ENCODE measurements at regions not wholly inside any gene's neighbourhood (a gene's known extent, or its start where the extent isn't known, plus 50 kb on each side); places are given as distances from the start of the nearest gene placed in this dataset.
"Not testable (repeated sequence)": the region's sequence is repeated elsewhere in the genome, so short reads cannot be mapped to it uniquely, and the experiment has no call there.

GRCh38 chr18:42334931-42335330 lies 379.9 kb downstream of the PIK3C3 start:
- DNase-seq = no peak

- no peak for DNase-seq
These were observed 381.1 kb downstream of the PIK3C3 start for GRCh38 chr18:42336139-42336538.

GRCh38 chr18:42337337-42337736 lies 382.3 kb downstream of the PIK3C3 start:
- DNase-seq = not testable (repeated sequence)

- peak; percentile 13 for DNase-seq
These were observed 383.6 kb downstream of the PIK3C3 start for GRCh38 chr18:42338683-42339082.

- no peak for DNase-seq
These were observed 384.3 kb downstream of the PIK3C3 start for GRCh38 chr18:42339372-42339771.

GRCh38 chr18:42340423-42341009 lies 385.5 kb downstream of the PIK3C3 start:
- DNase-seq = no peak

- DNase-seq = no peak
These were observed 386.4 kb downstream of the PIK3C3 start for GRCh38 chr18:42341423-42341822.

GRCh38 chr18:42348722-42349121 lies 393.7 kb downstream of the PIK3C3 start:
- no peak for DNase-seq

GRCh38 chr18:42351455-42351854 lies 396.4 kb downstream of the PIK3C3 start:
- DNase-seq = no peak

GRCh38 chr18:42360716-42361115 lies 405.7 kb downstream of the PIK3C3 start:
- no peak for DNase-seq

- no peak for DNase-seq
These were observed 408.7 kb downstream of the PIK3C3 start for GRCh38 chr18:42363446-42364441.

- no peak for DNase-seq
These were observed 409.7 kb downstream of the PIK3C3 start for GRCh38 chr18:42364766-42365165.

- DNase-seq = no peak
These were observed 410.6 kb downstream of the PIK3C3 start for GRCh38 chr18:42365591-42365990.

- DNase-seq = no peak
These were observed 418.6 kb downstream of the PIK3C3 start for GRCh38 chr18:42373584-42373983.

GRCh38 chr18:42374961-42375360 lies 419.9 kb downstream of the PIK3C3 start:
- no peak for DNase-seq

- not testable (repeated sequence) for DNase-seq
These were observed 423.8 kb downstream of the PIK3C3 start for GRCh38 chr18:42378854-42379253.

- DNase-seq = not testable (repeated sequence)
These were observed 426.2 kb downstream of the PIK3C3 start for GRCh38 chr18:42381236-42381635.

- no peak for DNase-seq
These were observed 437.4 kb downstream of the PIK3C3 start for GRCh38 chr18:42392416-42392815.

GRCh38 chr18:42392926-42393325 lies 437.9 kb downstream of the PIK3C3 start:
- DNase-seq = no peak

- no peak for DNase-seq
These were observed 439.2 kb downstream of the PIK3C3 start for GRCh38 chr18:42394238-42394637.

- no peak for DNase-seq
These were observed 446.2 kb downstream of the PIK3C3 start for GRCh38 chr18:42401131-42401673.

- no peak for DNase-seq
These were observed 449.1 kb downstream of the PIK3C3 start for GRCh38 chr18:42404151-42404550.

GRCh38 chr18:42409005-42409404 lies 454.0 kb downstream of the PIK3C3 start:
- no peak for DNase-seq

- no peak for DNase-seq
These were observed 457.2 kb downstream of the PIK3C3 start for GRCh38 chr18:42412281-42412680.

Measured in NCI-H2227 treated with DMSO at 0.1 percent for 48 hours (cell line).